ENCODE measurements at regions not wholly inside any gene's neighbourhood (a gene's known extent, or its start where the extent isn't known, plus 50 kb on each side); places are given as distances from the start of the nearest gene placed in this dataset.

DNA sequence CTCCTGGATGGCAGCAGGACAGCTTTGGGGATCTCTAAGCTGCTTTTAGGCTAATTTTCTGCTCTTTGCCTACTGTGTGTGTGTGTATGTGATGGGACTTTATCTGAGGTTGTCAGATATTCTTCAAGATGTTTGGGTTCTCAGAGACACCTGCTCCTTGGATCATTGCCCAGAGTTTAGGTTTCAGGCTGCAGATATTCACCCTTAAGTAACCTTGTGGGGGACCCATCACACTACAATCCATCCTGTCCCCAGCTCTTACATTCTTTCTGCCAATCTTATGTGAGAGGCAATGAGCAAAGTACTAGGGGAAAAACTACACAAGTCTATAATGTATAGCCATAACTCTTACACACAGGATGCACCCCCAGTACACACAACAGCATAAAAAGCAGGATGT is 263.0 kb upstream of the ZWINT start:
- TF ChIP-seq, protein P1, sequence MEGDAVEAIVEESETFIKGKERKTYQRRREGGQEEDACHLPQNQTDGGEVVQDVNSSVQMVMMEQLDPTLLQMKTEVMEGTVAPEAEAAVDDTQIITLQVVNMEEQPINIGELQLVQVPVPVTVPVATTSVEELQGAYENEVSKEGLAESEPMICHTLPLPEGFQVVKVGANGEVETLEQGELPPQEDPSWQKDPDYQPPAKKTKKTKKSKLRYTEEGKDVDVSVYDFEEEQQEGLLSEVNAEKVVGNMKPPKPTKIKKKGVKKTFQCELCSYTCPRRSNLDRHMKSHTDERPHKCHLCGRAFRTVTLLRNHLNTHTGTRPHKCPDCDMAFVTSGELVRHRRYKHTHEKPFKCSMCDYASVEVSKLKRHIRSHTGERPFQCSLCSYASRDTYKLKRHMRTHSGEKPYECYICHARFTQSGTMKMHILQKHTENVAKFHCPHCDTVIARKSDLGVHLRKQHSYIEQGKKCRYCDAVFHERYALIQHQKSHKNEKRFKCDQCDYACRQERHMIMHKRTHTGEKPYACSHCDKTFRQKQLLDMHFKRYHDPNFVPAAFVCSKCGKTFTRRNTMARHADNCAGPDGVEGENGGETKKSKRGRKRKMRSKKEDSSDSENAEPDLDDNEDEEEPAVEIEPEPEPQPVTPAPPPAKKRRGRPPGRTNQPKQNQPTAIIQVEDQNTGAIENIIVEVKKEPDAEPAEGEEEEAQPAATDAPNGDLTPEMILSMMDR (IDR thresholded peaks at IDR 0.05; ENCODE audit: low read depth, low read length) = no peak
- TF ChIP-seq EZH2phosphoT487 (IDR thresholded peaks at IDR 0.05; ENCODE audit: low read depth) = no peak

Measured in OCI-LY3 (cell line).